Mesothelial cell of epicardium (in vitro differentiated cells): ENCODE measurements at regions not wholly inside any gene's neighbourhood (a gene's known extent, or its start where the extent isn't known, plus 50 kb on each side); places are given as distances from the start of the nearest gene placed in this dataset.
A peak's percentile ranks its signal among the peaks of the same experiment; 100 is the strongest.

ENCODE experiments used
- DNase-seq, 2 experiments: peaks; one replicate each; pipeline ENCODE4 v3.0.0; 2021; ENCODE audit warnings: low spot score in 2 of 2; ENCODE audit not compliant: unreplicated experiment in 2 of 2
- H3K27ac Mint-ChIP-seq: 2 replicates; pipeline ENCODE4 v1.8.0; 2021; ENCODE audit warnings: mixed read lengths
- H3K27me3 Mint-ChIP-seq: 2 replicates; pipeline ENCODE4 v1.8.0; 2021; ENCODE audit warnings: low read depth, mixed read lengths
- H3K36me3 Mint-ChIP-seq: 2 replicates; pipeline ENCODE4 v1.8.0; 2021; ENCODE audit warnings: mixed read lengths
- H3K4me1 Mint-ChIP-seq: 2 replicates; pipeline ENCODE4 v1.8.0; 2021; ENCODE audit warnings: mixed read lengths
- H3K4me3 Mint-ChIP-seq: 2 replicates; pipeline ENCODE4 v1.8.0; 2021; ENCODE audit warnings: mild to moderate bottlenecking, moderate library complexity, mixed read lengths
- H3K9me3 Mint-ChIP-seq: 2 replicates; pipeline ENCODE4 v1.8.0; 2021; ENCODE audit warnings: mixed read lengths
- TF ChIP-seq, protein P1 (sequence below): fragments of 200-600 bp; sonication (generic); IDR thresholded peaks from one replicate; pipeline ENCODE4 v1.5.0; 2021; ENCODE audit warnings: antibody characterized with exemption; ENCODE audit not compliant: unreplicated experiment

DNA sequence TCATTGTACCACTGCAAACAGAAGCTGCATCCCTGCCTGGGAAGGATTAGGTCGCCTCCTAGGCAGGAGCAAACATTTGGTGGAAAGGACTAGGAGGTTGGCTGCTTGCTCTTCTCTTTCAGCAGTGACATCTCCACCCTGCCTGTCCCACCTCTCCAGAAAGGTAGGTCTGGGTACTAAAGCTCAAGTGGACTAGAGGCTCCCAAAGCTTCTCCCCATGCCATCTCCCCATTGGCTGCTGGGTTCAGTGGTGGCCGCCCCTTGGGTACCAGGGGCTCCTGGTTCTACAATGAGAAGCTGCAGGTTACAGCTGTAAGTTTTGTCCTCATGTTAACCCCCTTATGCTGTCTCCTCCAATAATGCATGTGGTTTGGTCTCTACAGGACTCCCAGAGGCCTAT lies 180.7 kb upstream of the MKI67 start:
- Mint-ChIP-seq H3K27me3 (peaks cover 17% of the 10 kb centered on the region), H3K27ac (no peak overlapping the region), H3K4me3 (no peak overlapping the region), H3K36me3 (no peaks in the 10 kb centered on the region), H3K9me3 (peaks cover 13% of the 10 kb centered on the region), H3K4me1 (no peaks in the 10 kb centered on the region)
- DNase-seq = peak in 1 of 2 experiments; percentile 16
- TF ChIP-seq, protein P1, sequence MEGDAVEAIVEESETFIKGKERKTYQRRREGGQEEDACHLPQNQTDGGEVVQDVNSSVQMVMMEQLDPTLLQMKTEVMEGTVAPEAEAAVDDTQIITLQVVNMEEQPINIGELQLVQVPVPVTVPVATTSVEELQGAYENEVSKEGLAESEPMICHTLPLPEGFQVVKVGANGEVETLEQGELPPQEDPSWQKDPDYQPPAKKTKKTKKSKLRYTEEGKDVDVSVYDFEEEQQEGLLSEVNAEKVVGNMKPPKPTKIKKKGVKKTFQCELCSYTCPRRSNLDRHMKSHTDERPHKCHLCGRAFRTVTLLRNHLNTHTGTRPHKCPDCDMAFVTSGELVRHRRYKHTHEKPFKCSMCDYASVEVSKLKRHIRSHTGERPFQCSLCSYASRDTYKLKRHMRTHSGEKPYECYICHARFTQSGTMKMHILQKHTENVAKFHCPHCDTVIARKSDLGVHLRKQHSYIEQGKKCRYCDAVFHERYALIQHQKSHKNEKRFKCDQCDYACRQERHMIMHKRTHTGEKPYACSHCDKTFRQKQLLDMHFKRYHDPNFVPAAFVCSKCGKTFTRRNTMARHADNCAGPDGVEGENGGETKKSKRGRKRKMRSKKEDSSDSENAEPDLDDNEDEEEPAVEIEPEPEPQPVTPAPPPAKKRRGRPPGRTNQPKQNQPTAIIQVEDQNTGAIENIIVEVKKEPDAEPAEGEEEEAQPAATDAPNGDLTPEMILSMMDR = no peak

GRCh38 chr10:128307820-128308219 lies 181.6 kb upstream of the MKI67 start:
- no peaks in the 10 kb centered on the region for H3K36me3 Mint-ChIP-seq
- H3K27ac Mint-ChIP-seq = no peak overlapping the region
- peak in 1 of 2 experiments; percentile 7 for DNase-seq
- no peak overlapping the region for H3K4me3 Mint-ChIP-seq
- H3K27me3 Mint-ChIP-seq = peaks cover 23% of the 10 kb centered on the region
- no peaks in the 10 kb centered on the region for H3K4me1 Mint-ChIP-seq
- TF ChIP-seq, protein P1 = no peak
- peaks cover 9% of the 10 kb centered on the region for H3K9me3 Mint-ChIP-seq

GRCh38 chr10:128310971-128311658 lies 184.9 kb upstream of the MKI67 start:
- Mint-ChIP-seq H3K4me1 (no peaks in the 10 kb centered on the region), H3K9me3 (no peaks in the 10 kb centered on the region), H3K4me3 (no peak overlapping the region), H3K27me3 (peaks cover 30% of the 10 kb centered on the region), H3K27ac (no peak overlapping the region), H3K36me3 (no peaks in the 10 kb centered on the region)
- peak in 1 of 2 experiments; percentile 32 for DNase-seq
- TF ChIP-seq, protein P1 = no peak

DNA sequence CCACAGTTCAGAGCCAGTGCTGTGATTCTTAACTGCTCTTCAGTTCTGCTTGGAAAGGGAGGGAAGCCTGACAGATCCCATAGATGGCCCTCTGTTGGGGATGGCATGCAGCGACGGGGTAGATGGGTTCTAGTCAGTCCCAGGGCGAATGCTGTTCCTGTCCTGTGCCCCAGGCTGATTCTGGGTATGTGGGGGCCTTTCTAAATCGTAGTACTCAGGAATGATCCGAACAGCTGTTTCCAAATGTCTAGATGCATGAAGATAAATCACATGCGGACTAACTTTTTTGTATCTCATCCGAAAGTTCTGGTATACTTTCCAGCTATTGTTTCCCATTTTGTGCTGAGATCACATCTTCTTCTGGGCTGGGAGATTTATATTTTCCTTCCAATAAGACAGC lies 186.0 kb upstream of the MKI67 start:
- no peaks in the 10 kb centered on the region for H3K36me3 Mint-ChIP-seq
- peak in 1 of 2 experiments; percentile 13 for DNase-seq

DNA sequence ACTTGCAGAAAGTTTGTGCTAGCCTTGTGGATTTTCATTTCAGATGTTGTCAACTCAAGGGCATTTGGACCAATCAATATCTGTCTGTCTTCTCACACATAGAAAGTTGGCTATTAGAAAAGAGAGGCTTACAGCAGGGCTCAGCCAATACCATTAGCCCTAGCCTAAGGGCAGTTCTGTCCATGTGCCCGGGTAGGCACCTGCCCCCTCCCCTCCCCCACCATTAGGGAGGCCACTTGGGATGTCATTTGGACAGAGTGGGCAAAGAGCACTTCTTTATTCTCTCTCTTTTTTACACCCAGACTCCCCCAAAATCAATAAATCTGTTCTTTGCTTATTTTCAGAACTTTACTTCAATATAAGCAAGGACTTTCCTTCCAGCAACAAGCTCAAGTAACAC lies 188.5 kb upstream of the MKI67 start:
- Mint-ChIP-seq H3K4me1 (peaks cover 5% of the 10 kb centered on the region), H3K36me3 (no peaks in the 10 kb centered on the region), H3K27me3 (peaks cover 30% of the 10 kb centered on the region), H3K9me3 (no peaks in the 10 kb centered on the region), H3K4me3 (no peak overlapping the region), H3K27ac (no peak overlapping the region)
- no peak for DNase-seq
- TF ChIP-seq, protein P1 = no peak

More for the DNA sequence above, 186.0 kb upstream of the MKI67 start:
- H3K27me3 Mint-ChIP-seq = peaks cover 35% of the 10 kb centered on the region
- H3K27ac Mint-ChIP-seq = no peak overlapping the region
- no peaks in the 10 kb centered on the region for H3K4me1 Mint-ChIP-seq
- no peak overlapping the region for H3K4me3 Mint-ChIP-seq
- no peaks in the 10 kb centered on the region for H3K9me3 Mint-ChIP-seq
- TF ChIP-seq, protein P1 = no peak
